ENCODE measurements at regions not wholly inside any gene's neighbourhood (a gene's known extent, or its start where the extent isn't known, plus 50 kb on each side); places are given as distances from the start of the nearest gene placed in this dataset.

- TF ChIP-seq CTCF (IDR thresholded peaks at IDR 0.05; ENCODE audit: low read depth, low read length), result no peak
Measured at GRCh38 chr6:134654751-134655150, 295.1 kb downstream of the ALDH8A1 start.

GRCh38 chr6:134651519-134651918 is 298.4 kb downstream of the ALDH8A1 start:
- no peak for DNase-seq (ENCODE audit: extremely low read depth, low read depth)

More at GRCh38 chr6:134654751-134655150, 295.1 kb downstream of the ALDH8A1 start:
- DNase-seq (ENCODE audit: extremely low read depth, low read depth), result no peak

GRCh38 chr6:134647861-134648260 is 302.0 kb downstream of the ALDH8A1 start:
- no peak for TF ChIP-seq CTCF (IDR thresholded peaks at IDR 0.05; ENCODE audit: low read depth, low read length)
- DNase-seq (ENCODE audit: extremely low read depth, low read depth), result no peak

More at GRCh38 chr6:134651519-134651918, 298.4 kb downstream of the ALDH8A1 start:
- TF ChIP-seq CTCF (IDR thresholded peaks at IDR 0.05; ENCODE audit: low read depth, low read length), result no peak

- no peak for DNase-seq (ENCODE audit: extremely low read depth, low read depth)
- no peak for TF ChIP-seq CTCF (IDR thresholded peaks at IDR 0.05; ENCODE audit: low read depth, low read length)
Measured at GRCh38 chr6:134642819-134643218, 307.1 kb downstream of the ALDH8A1 start.

GRCh38 chr6:134642279-134642678 is 307.6 kb downstream of the ALDH8A1 start:
- TF ChIP-seq CTCF (IDR thresholded peaks at IDR 0.05; ENCODE audit: low read depth, low read length), result no peak

GRCh38 chr6:134640975-134641429 is 308.9 kb downstream of the ALDH8A1 start:
- peak; percentile 93 for TF ChIP-seq CTCF (IDR thresholded peaks at IDR 0.05; ENCODE audit: low read depth, low read length)
- DNase-seq (ENCODE audit: extremely low read depth, low read depth), result peak; percentile 77

More at GRCh38 chr6:134642279-134642678, 307.6 kb downstream of the ALDH8A1 start:
- DNase-seq (ENCODE audit: extremely low read depth, low read depth), result peak; percentile 41

GRCh38 chr6:134640229-134640628 is 309.7 kb downstream of the ALDH8A1 start:
- no peak for TF ChIP-seq CTCF (IDR thresholded peaks at IDR 0.05; ENCODE audit: low read depth, low read length)
- DNase-seq (ENCODE audit: extremely low read depth, low read depth), result no peak

All from AG09319 (cell line).